ENCODE measurements at regions not wholly inside any gene's neighbourhood (a gene's known extent, or its start where the extent isn't known, plus 50 kb on each side); places are given as distances from the start of the nearest gene placed in this dataset.

- H3F3A ChIP-seq (ENCODE audit: insufficient read depth), result no peaks in the 10 kb centered on the region
- no peaks in the 10 kb centered on the region for H3K27me3 ChIP-seq (ENCODE audit: low read length)
- H3K4me2 ChIP-seq (ENCODE audit: low read depth, low read length, poor library complexity, severe bottlenecking), result no peak overlapping the region
- no peak overlapping the region for H3K27ac ChIP-seq (ENCODE audit: low read depth, low read length)
- no peaks in the 10 kb centered on the region for H3K9me2 ChIP-seq (replicated peaks; ENCODE audit: insufficient read depth, low read length)
- no peak overlapping the region for H2AFZ ChIP-seq (ENCODE audit: low read depth, low read length, severe bottlenecking)
- no peak overlapping the region for H3K4me3 ChIP-seq (ENCODE audit: insufficient read depth, low read length, poor library complexity, severe bottlenecking)
- no peak for TF ChIP-seq CTCF (IDR thresholded peaks at IDR 0.05; ENCODE audit: insufficient read depth, low read length, poor library complexity, severe bottlenecking)
- TF ChIP-seq EZH2phosphoT487 (conservative IDR thresholded peaks at IDR 0.05; ENCODE audit: low read length), result no peak
- H3K36me3 ChIP-seq (ENCODE audit: low read length), result no peaks in the 10 kb centered on the region
- no peaks in the 10 kb centered on the region for H3K9me3 ChIP-seq (ENCODE audit: insufficient read depth, low read length)
- H4K20me1 ChIP-seq (ENCODE audit: low read depth, low read length), result no peaks in the 10 kb centered on the region
- no peak overlapping the region for H3K9ac ChIP-seq (ENCODE audit: low read length)
- H3K79me2 ChIP-seq (ENCODE audit: insufficient read depth, low read length), result no peaks in the 10 kb centered on the region
These were observed 50.2 kb upstream of the SNAPC3 start for GRCh38 chr9:15372455-15372854.

DNA sequence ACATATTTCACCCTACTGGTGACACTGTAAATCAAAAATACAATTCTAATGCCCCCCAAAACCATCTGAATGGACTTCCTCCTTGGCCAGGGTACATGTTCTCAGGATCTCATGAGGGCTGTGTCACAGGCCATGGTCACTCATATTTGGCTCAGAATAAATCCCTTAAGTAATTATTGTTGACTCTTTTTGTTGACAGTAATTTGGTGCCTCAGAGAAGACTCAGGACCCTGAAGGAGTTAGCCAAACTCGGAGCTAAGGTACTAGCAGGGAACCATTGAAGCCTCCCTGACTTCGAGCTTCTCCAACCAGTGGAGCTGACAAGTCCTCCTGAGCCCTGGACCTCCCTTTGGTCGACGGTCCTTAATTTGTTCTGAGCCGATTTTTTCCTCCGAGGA lies 51.2 kb upstream of the SNAPC3 start:
- TF ChIP-seq EZH2phosphoT487 (conservative IDR thresholded peaks at IDR 0.05; ENCODE audit: low read length), result no peak
- TF ChIP-seq CTCF (IDR thresholded peaks at IDR 0.05; ENCODE audit: insufficient read depth, low read length, poor library complexity, severe bottlenecking), result no peak
- no peak overlapping the region for H3K27ac ChIP-seq (ENCODE audit: low read depth, low read length)

GRCh38 chr9:15370466-15371447 lies 51.9 kb upstream of the SNAPC3 start:
- no peak overlapping the region for H3K4me2 ChIP-seq (ENCODE audit: low read depth, low read length, poor library complexity, severe bottlenecking)
- no peak overlapping the region for H3K9ac ChIP-seq (ENCODE audit: low read length)
- no peaks in the 10 kb centered on the region for H3K9me2 ChIP-seq (replicated peaks; ENCODE audit: insufficient read depth, low read length)
- H3K4me3 ChIP-seq (ENCODE audit: insufficient read depth, low read length, poor library complexity, severe bottlenecking), result no peak overlapping the region
- H3F3A ChIP-seq (ENCODE audit: insufficient read depth), result no peaks in the 10 kb centered on the region
- no peaks in the 10 kb centered on the region for H3K9me3 ChIP-seq (ENCODE audit: insufficient read depth, low read length)
- TF ChIP-seq CTCF (IDR thresholded peaks at IDR 0.05; ENCODE audit: insufficient read depth, low read length, poor library complexity, severe bottlenecking), result no peak
- no peak overlapping the region for H3K27ac ChIP-seq (ENCODE audit: low read depth, low read length)
- H3K36me3 ChIP-seq (ENCODE audit: low read length), result no peaks in the 10 kb centered on the region
- H3K79me2 ChIP-seq (ENCODE audit: insufficient read depth, low read length), result no peaks in the 10 kb centered on the region
- H2AFZ ChIP-seq (ENCODE audit: low read depth, low read length, severe bottlenecking), result no peak overlapping the region
- H3K27me3 ChIP-seq (ENCODE audit: low read length), result no peaks in the 10 kb centered on the region
- no peaks in the 10 kb centered on the region for H4K20me1 ChIP-seq (ENCODE audit: low read depth, low read length)

More for the DNA sequence above, 51.2 kb upstream of the SNAPC3 start:
- no peaks in the 10 kb centered on the region for H3K27me3 ChIP-seq (ENCODE audit: low read length)
- no peak overlapping the region for H2AFZ ChIP-seq (ENCODE audit: low read depth, low read length, severe bottlenecking)
- H3K4me3 ChIP-seq (ENCODE audit: insufficient read depth, low read length, poor library complexity, severe bottlenecking), result no peak overlapping the region
- H3F3A ChIP-seq (ENCODE audit: insufficient read depth), result no peaks in the 10 kb centered on the region
- H3K36me3 ChIP-seq (ENCODE audit: low read length), result no peaks in the 10 kb centered on the region
- no peaks in the 10 kb centered on the region for H3K9me2 ChIP-seq (replicated peaks; ENCODE audit: insufficient read depth, low read length)
- H3K9me3 ChIP-seq (ENCODE audit: insufficient read depth, low read length), result no peaks in the 10 kb centered on the region
- H4K20me1 ChIP-seq (ENCODE audit: low read depth, low read length), result no peaks in the 10 kb centered on the region
- H3K9ac ChIP-seq (ENCODE audit: low read length), result no peak overlapping the region
- H3K79me2 ChIP-seq (ENCODE audit: insufficient read depth, low read length), result no peaks in the 10 kb centered on the region
- H3K4me2 ChIP-seq (ENCODE audit: low read depth, low read length, poor library complexity, severe bottlenecking), result no peak overlapping the region
